ENCODE measurements at regions not wholly inside any gene's neighbourhood (a gene's known extent, or its start where the extent isn't known, plus 50 kb on each side); places are given as distances from the start of the nearest gene placed in this dataset.
"Not testable (repeated sequence)": the region's sequence is repeated elsewhere in the genome, so short reads cannot be mapped to it uniquely, and the experiment has no call there.

- DNase-seq = no peak
Measured at GRCh38 chr11:81241672-81242275, 1491.9 kb downstream of the FAM181B start.

- DNase-seq = peak; percentile 77
Measured at GRCh38 chr11:81237139-81237538, 1496.5 kb downstream of the FAM181B start.

- DNase-seq = not testable (repeated sequence)
Measured at GRCh38 chr11:81227409-81227808, 1506.3 kb downstream of the FAM181B start.

GRCh38 chr11:81224396-81224795 lies 1509.3 kb downstream of the FAM181B start:
- no peak for DNase-seq

- DNase-seq = no peak
Measured at GRCh38 chr11:81222491-81222890, 1511.2 kb downstream of the FAM181B start.

- DNase-seq = no peak
Measured at GRCh38 chr11:81220146-81220895, 1513.3 kb downstream of the FAM181B start.

GRCh38 chr11:81219661-81220060 lies 1514.0 kb downstream of the FAM181B start:
- DNase-seq = no peak

GRCh38 chr11:81218440-81218839 lies 1515.2 kb downstream of the FAM181B start:
- DNase-seq = no peak

GRCh38 chr11:81211050-81211449 lies 1522.6 kb downstream of the FAM181B start:
- no peak for DNase-seq

GRCh38 chr11:81207421-81208054 lies 1526.1 kb downstream of the FAM181B start:
- DNase-seq = no peak

- DNase-seq = no peak
Measured at GRCh38 chr11:81203876-81204275, 1529.8 kb downstream of the FAM181B start.

GRCh38 chr11:81197396-81197795 lies 1536.3 kb downstream of the FAM181B start:
- no peak for DNase-seq

- no peak for DNase-seq
Measured at GRCh38 chr11:81192516-81192915, 1541.1 kb downstream of the FAM181B start.

GRCh38 chr11:81190546-81190945 lies 1543.1 kb downstream of the FAM181B start:
- DNase-seq = no peak

GRCh38 chr11:81187033-81187432 lies 1546.6 kb downstream of the FAM181B start:
- not testable (repeated sequence) for DNase-seq

- DNase-seq = no peak
Measured at GRCh38 chr11:81174646-81175330, 1558.9 kb downstream of the FAM181B start.

- no peak for DNase-seq
Measured at GRCh38 chr11:81165164-81165563, 1568.5 kb downstream of the FAM181B start.

- DNase-seq = no peak
Measured at GRCh38 chr11:81159900-81160299, 1573.8 kb downstream of the FAM181B start.

- no peak for DNase-seq
Measured at GRCh38 chr11:81135570-81135969, 1598.1 kb downstream of the FAM181B start.

GRCh38 chr11:81129618-81130017 lies 1604.0 kb downstream of the FAM181B start:
- no peak for DNase-seq

- DNase-seq = no peak
Measured at GRCh38 chr11:81112718-81113117, 1620.9 kb downstream of the FAM181B start.

GRCh38 chr11:81104051-81104450 lies 1629.6 kb downstream of the FAM181B start:
- DNase-seq = no peak

- no peak for DNase-seq
Measured at GRCh38 chr11:81098471-81098870, 1635.2 kb downstream of the FAM181B start.

GRCh38 chr11:81092522-81092921 lies 1641.1 kb downstream of the FAM181B start:
- DNase-seq = no peak

Measured in NCI-H510A treated with DMSO at 0.1 percent for 48 hours (cell line).